GM18867 (cell line): ENCODE measurements at regions not wholly inside any gene's neighbourhood (a gene's known extent, or its start where the extent isn't known, plus 50 kb on each side); places are given as distances from the start of the nearest gene placed in this dataset.
"Not testable (repeated sequence)": the region's sequence is repeated elsewhere in the genome, so short reads cannot be mapped to it uniquely, and the experiment has no call there.

Experiments
- ATAC-seq: cut with Tn5 transposase; IDR thresholded peaks from one replicate; pipeline ENCODE4 v1.9.1; 2021; ENCODE audit warnings: mild to moderate bottlenecking, moderate library complexity; ENCODE audit not compliant: unreplicated experiment

- ATAC-seq, result no peak
Observed at GRCh38 chr14:59132796-59133494, 55.5 kb upstream of the DAAM1 start.

DNA sequence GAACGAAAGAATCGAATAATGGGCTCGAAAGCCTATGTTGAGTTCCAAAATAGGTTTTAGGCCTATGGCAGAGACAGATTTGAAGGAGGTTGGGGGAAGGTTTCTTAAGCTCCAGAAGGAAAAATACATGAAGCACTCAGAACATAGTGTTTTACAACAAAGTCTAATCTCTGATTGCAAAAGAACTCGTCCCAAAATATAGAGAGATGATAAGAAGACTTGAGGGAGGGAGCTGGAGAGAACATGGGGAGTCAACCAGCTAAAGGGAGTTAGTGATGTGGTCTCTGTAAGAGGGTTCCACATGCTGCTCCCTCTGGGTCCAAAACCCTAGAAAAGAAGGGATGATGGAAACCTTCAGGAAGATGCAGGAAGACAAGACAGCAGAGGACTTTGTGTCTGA lies 54.8 kb upstream of the DAAM1 start:
- no peak for ATAC-seq

DNA sequence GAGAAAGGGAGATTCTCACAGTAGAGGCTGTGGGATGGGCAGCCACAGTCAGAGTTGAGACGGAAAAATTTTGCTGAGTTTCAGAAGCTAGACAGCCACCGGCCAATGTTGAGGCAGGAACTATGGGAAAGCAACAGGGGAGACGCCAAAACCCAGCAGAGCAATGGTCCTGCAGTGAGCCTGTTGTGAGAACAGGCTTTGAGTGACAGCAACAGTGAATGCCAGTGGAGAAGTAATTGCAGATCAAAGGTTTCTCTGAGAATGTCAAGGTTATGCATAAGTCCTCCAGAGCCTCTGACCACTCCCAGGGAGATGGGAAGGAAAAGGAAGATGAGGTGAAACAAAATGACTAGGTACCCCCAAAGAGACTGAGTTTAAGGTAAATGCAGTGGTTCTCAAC lies 54.2 kb upstream of the DAAM1 start:
- no peak for ATAC-seq

DNA sequence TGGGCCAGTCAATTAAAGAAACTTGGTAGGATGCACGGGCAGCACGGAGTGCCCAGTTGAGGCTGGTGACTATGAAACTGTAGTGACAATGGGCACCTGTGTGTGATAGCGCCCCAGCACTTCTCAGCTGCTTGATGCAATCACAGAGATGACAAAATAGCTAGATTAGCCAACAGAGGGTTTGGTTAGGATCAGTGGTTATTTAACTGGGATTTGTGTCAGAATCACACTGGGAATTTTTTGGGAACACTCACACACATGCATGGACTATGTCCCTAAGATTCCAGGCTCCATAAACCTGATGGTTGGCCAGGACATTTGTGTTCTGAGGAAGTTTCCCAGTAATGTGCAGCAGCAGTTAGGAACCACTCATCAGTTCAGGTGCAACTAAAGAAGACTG lies 51.2 kb upstream of the DAAM1 start:
- no peak for ATAC-seq

- not testable (repeated sequence) for ATAC-seq
Observed at GRCh38 chr14:59138576-59138975, 49.9 kb upstream of the DAAM1 start.
